D341Med (cell line): ENCODE measurements at regions not wholly inside any gene's neighbourhood (a gene's known extent, or its start where the extent isn't known, plus 50 kb on each side); places are given as distances from the start of the nearest gene placed in this dataset.
"Not testable (repeated sequence)": the region's sequence is repeated elsewhere in the genome, so short reads cannot be mapped to it uniquely, and the experiment has no call there.

Source experiments
- DNase-seq: peaks from one replicate; pipeline ENCODE4 v3.0.0; 2012; ENCODE audit warnings: low spot score

- DNase-seq = no peak
Observed at GRCh38 chr2:138218397-138218796, 254.1 kb downstream of the HNMT start.

- no peak for DNase-seq
Observed at GRCh38 chr2:138219961-138220360, 255.7 kb downstream of the HNMT start.

- no peak for DNase-seq
Observed at GRCh38 chr2:138221358-138221757, 257.1 kb downstream of the HNMT start.

- DNase-seq = no peak
Observed at GRCh38 chr2:138223319-138223718, 259.0 kb downstream of the HNMT start.

GRCh38 chr2:138227195-138227594 lies 262.9 kb downstream of the HNMT start:
- no peak for DNase-seq

GRCh38 chr2:138228101-138228500 lies 263.8 kb downstream of the HNMT start:
- no peak for DNase-seq

GRCh38 chr2:138234265-138234664 lies 267.3 kb upstream of the SPOPL start:
- no peak for DNase-seq

- DNase-seq = no peak
Observed at GRCh38 chr2:138235041-138235440, 266.5 kb upstream of the SPOPL start.

- DNase-seq = no peak
Observed at GRCh38 chr2:138236142-138236541, 265.4 kb upstream of the SPOPL start.

- DNase-seq = no peak
Observed at GRCh38 chr2:138237667-138238384, 263.7 kb upstream of the SPOPL start.

GRCh38 chr2:138238908-138239307 lies 262.7 kb upstream of the SPOPL start:
- DNase-seq = no peak

GRCh38 chr2:138239902-138240491 lies 261.6 kb upstream of the SPOPL start:
- no peak for DNase-seq

- no peak for DNase-seq
Observed at GRCh38 chr2:138243372-138243771, 258.2 kb upstream of the SPOPL start.

GRCh38 chr2:138244501-138244925 lies 257.1 kb upstream of the SPOPL start:
- DNase-seq = no peak

- no peak for DNase-seq
Observed at GRCh38 chr2:138245310-138245709, 256.3 kb upstream of the SPOPL start.

- DNase-seq = no peak
Observed at GRCh38 chr2:138247302-138247701, 254.3 kb upstream of the SPOPL start.

GRCh38 chr2:138249207-138249606 lies 252.4 kb upstream of the SPOPL start:
- no peak for DNase-seq

- DNase-seq = not testable (repeated sequence)
Observed at GRCh38 chr2:138250843-138251320, 250.7 kb upstream of the SPOPL start.

- DNase-seq = no peak
Observed at GRCh38 chr2:138252587-138252986, 249.0 kb upstream of the SPOPL start.

- no peak for DNase-seq
Observed at GRCh38 chr2:138255670-138256069, 245.9 kb upstream of the SPOPL start.

GRCh38 chr2:138267161-138267901 lies 234.2 kb upstream of the SPOPL start:
- DNase-seq = no peak

- no peak for DNase-seq
Observed at GRCh38 chr2:138267902-138268254, 233.7 kb upstream of the SPOPL start.

- DNase-seq = no peak
Observed at GRCh38 chr2:138269765-138270164, 231.8 kb upstream of the SPOPL start.
